ENCODE measurements at regions not wholly inside any gene's neighbourhood (a gene's known extent, or its start where the extent isn't known, plus 50 kb on each side); places are given as distances from the start of the nearest gene placed in this dataset.

DNA sequence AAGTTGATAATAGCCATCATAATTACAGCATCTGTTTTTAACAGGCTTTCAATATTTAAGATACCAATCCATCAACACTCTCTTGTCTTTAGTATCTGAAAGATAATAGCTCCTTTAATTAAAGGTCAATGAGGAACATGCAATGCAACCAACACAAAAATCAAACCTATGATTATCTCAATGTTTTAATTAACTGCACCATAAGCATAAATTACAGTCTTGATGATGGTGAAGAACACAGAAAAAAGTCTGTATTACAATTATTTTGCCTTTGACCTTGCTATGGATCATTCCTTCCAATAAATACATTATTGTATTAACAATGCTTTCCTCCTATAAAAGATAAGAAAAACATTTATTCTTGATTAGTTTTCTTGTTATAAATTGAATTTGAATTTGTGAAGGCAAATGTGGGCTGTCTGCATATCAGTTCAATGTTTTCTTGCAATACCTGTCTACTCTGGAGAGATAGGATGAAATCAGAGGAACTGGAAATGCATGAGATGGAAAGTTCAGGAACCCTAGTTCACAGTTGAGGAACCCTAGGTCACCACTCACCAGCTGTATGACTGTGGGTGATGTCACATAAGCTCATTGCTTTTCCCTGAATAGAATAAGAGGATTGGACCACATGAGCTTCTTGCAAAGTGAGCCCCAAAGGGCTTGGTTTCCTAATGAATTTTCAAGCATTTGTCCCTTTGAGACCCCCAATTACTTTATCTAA lies 58.5 kb upstream of the ANXA1 start (continued):
- TF ChIP-seq, protein P1, sequence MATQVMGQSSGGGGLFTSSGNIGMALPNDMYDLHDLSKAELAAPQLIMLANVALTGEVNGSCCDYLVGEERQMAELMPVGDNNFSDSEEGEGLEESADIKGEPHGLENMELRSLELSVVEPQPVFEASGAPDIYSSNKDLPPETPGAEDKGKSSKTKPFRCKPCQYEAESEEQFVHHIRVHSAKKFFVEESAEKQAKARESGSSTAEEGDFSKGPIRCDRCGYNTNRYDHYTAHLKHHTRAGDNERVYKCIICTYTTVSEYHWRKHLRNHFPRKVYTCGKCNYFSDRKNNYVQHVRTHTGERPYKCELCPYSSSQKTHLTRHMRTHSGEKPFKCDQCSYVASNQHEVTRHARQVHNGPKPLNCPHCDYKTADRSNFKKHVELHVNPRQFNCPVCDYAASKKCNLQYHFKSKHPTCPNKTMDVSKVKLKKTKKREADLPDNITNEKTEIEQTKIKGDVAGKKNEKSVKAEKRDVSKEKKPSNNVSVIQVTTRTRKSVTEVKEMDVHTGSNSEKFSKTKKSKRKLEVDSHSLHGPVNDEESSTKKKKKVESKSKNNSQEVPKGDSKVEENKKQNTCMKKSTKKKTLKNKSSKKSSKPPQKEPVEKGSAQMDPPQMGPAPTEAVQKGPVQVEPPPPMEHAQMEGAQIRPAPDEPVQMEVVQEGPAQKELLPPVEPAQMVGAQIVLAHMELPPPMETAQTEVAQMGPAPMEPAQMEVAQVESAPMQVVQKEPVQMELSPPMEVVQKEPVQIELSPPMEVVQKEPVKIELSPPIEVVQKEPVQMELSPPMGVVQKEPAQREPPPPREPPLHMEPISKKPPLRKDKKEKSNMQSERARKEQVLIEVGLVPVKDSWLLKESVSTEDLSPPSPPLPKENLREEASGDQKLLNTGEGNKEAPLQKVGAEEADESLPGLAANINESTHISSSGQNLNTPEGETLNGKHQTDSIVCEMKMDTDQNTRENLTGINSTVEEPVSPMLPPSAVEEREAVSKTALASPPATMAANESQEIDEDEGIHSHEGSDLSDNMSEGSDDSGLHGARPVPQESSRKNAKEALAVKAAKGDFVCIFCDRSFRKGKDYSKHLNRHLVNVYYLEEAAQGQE (IDR thresholded peaks at IDR 0.05; ENCODE audit: unreplicated experiment) = no peak
- TF ChIP-seq CREB1 (CRISPR knock-in tag; IDR thresholded peaks at IDR 0.05; ENCODE audit: low read depth) = no peak
- no peak for TF ChIP-seq POLR2AphosphoS5 (IDR thresholded peaks at IDR 0.05; ENCODE audit: low read depth)
- no peak for TF ChIP-seq STAT1 (IDR thresholded peaks at IDR 0.05; ENCODE audit: unreplicated experiment)
- no peak for TF ChIP-seq JUNB (IDR thresholded peaks at IDR 0.05; ENCODE audit: unreplicated experiment)
- TF ChIP-seq, protein P2, sequence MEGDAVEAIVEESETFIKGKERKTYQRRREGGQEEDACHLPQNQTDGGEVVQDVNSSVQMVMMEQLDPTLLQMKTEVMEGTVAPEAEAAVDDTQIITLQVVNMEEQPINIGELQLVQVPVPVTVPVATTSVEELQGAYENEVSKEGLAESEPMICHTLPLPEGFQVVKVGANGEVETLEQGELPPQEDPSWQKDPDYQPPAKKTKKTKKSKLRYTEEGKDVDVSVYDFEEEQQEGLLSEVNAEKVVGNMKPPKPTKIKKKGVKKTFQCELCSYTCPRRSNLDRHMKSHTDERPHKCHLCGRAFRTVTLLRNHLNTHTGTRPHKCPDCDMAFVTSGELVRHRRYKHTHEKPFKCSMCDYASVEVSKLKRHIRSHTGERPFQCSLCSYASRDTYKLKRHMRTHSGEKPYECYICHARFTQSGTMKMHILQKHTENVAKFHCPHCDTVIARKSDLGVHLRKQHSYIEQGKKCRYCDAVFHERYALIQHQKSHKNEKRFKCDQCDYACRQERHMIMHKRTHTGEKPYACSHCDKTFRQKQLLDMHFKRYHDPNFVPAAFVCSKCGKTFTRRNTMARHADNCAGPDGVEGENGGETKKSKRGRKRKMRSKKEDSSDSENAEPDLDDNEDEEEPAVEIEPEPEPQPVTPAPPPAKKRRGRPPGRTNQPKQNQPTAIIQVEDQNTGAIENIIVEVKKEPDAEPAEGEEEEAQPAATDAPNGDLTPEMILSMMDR (conservative IDR thresholded peaks at IDR 0.05; ENCODE audit: low read depth in 2 of 2) = no peak
- no peak for TF ChIP-seq EZH2phosphoT487 (IDR thresholded peaks at IDR 0.05; ENCODE audit: unreplicated experiment)
- no peak for TF ChIP-seq NANOG (IDR thresholded peaks at IDR 0.05; ENCODE audit: borderline replicate concordance)

DNA sequence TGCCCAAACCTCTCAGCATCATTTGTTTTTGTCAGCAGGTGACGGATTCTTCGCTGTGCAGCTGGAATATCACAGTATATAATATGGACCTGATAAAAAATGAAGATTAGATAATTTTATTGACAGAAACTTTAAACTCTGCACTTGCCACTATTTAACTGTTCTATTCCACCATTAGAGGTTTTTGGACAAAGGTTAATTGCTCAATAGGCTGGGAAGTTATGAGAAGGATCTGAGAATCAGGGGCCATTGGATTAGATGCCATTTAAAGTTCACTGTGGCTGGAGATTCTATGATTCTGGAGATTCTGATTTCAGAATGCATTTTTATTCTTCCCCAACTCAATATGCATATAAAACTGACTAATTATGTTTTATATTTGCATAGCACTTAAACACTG lies 59.8 kb upstream of the ANXA1 start:
- Histone ChIP-seq H3K27me3 (ENCODE audit: insufficient read depth) (no peaks in the 10 kb centered on the region), H3F3A (replicated peaks; ENCODE audit: low read depth) (no peaks in the 10 kb centered on the region), H3K27ac (ENCODE audit: low read depth) (no peak overlapping the region), H3K4me3 (no peak overlapping the region), H3K9me2 (ENCODE audit: insufficient read depth) (no peaks in the 10 kb centered on the region), H3K4me2 (no peak overlapping the region), H3K36me3 (ENCODE audit: insufficient read depth) (no peaks in the 10 kb centered on the region), H3K4me1 (ENCODE audit: insufficient read depth) (no peaks in the 10 kb centered on the region; the same call in 1 of the 2 replicates), H4K20me1 (replicated peaks; ENCODE audit: insufficient read depth) (no peaks in the 10 kb centered on the region), H3K79me2 (replicated peaks; ENCODE audit: insufficient read depth) (no peaks in the 10 kb centered on the region), H2AFZ (no peak overlapping the region)
- DNase-seq (ENCODE audit: low spot score) = no peak
- no peak for TF ChIP-seq JUNB (IDR thresholded peaks at IDR 0.05; ENCODE audit: unreplicated experiment)
- no peak for TF ChIP-seq ZNF114 (CRISPR knock-in tag; IDR thresholded peaks at IDR 0.05)
- TF ChIP-seq ZNF331 (CRISPR knock-in tag; IDR thresholded peaks at IDR 0.05; ENCODE audit: low read depth) = no peak
- no peak for TF ChIP-seq POLR2AphosphoS5 (IDR thresholded peaks at IDR 0.05; ENCODE audit: low read depth)
- no peak for TF ChIP-seq EZH2phosphoT487 (IDR thresholded peaks at IDR 0.05; ENCODE audit: unreplicated experiment)
- H3K4me1 Mint-ChIP-seq = no peaks in the 10 kb centered on the region; the same call in 2 of the 3 replicates
- no peaks in the 10 kb centered on the region for H3K9me3 Mint-ChIP-seq
- H3K27me3 Mint-ChIP-seq (ENCODE audit: insufficient read depth, low read depth, poor library complexity) = no peaks in the 10 kb centered on the region
- H3K4me3 Mint-ChIP-seq = no peak overlapping the region
- no peak for ATAC-seq
- H3K27ac Mint-ChIP-seq = no peak overlapping the region
- H3K36me3 Mint-ChIP-seq (ENCODE audit: low read depth) = no peaks in the 10 kb centered on the region
